ENCODE measurements at regions not wholly inside any gene's neighbourhood (a gene's known extent, or its start where the extent isn't known, plus 50 kb on each side); places are given as distances from the start of the nearest gene placed in this dataset.

GRCh38 chr15:100785181-100786138 lies 94.2 kb upstream of the ALDH1A3 start:
- TF ChIP-seq POLR2A (IDR thresholded peaks at IDR 0.05) (no peak), CTCF (IDR thresholded peaks at IDR 0.05) (no peak)

Data from stomach (tissue), 4 donors.